Progenitor cell of endocrine pancreas (in vitro differentiated cells): ENCODE measurements at regions not wholly inside any gene's neighbourhood (a gene's known extent, or its start where the extent isn't known, plus 50 kb on each side); places are given as distances from the start of the nearest gene placed in this dataset.

Source experiments
- DNase-seq: peaks from one replicate; pipeline ENCODE4 v3.0.0; 2021; ENCODE audit warnings: low spot score; ENCODE audit not compliant: unreplicated experiment
- H3K27ac Mint-ChIP-seq: 2 replicates; pipeline ENCODE4 v1.8.0; 2021; ENCODE audit warnings: mild to moderate bottlenecking, moderate library complexity, mixed read lengths
- H3K27me3 Mint-ChIP-seq: 2 replicates; pipeline ENCODE4 v1.8.0; 2021; ENCODE audit warnings: mixed read lengths
- H3K36me3 Mint-ChIP-seq: 2 replicates; pipeline ENCODE4 v1.8.0; 2022; ENCODE audit warnings: mixed read lengths; ENCODE audit not compliant: insufficient read depth
- H3K4me1 Mint-ChIP-seq: 2 replicates; pipeline ENCODE4 v1.8.0; 2021; ENCODE audit warnings: low read depth, mixed read lengths
- H3K4me3 Mint-ChIP-seq: 2 replicates; pipeline ENCODE4 v1.8.0; 2021; ENCODE audit warnings: low read depth, mild to moderate bottlenecking, moderate library complexity, mixed read lengths
- H3K9me3 Mint-ChIP-seq: 2 replicates; pipeline ENCODE4 v1.8.0; 2021; ENCODE audit warnings: low read depth, mixed read lengths
- TF ChIP-seq, protein P1 (sequence below): fragments of 200-600 bp; sonication (generic); IDR thresholded peaks from one replicate; pipeline ENCODE4 v1.5.0; 2021; ENCODE audit warnings: antibody characterized with exemption, mild to moderate bottlenecking; ENCODE audit not compliant: unreplicated experiment

DNA sequence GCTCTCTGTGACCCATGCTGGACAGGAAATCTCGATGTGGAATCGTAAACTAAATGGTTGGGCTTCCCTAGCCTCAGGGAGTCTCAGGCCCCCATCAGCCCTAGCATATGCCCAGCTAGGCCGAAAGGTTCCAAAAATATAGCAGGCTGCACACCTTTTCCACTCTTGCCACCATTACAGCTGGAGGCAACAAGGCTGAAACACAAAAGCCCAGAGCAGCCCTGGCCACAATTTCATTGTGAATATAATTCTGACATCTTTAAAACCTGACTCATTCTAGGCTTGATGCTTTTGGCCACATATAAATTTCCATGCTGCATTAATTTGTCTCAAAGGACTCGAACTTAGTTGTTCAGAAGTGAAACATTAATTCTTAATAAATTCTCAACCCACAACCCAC, 382.2 kb downstream of the GRIN2B start:
- Mint-ChIP-seq H3K36me3 (no peaks in the 10 kb centered on the region), H3K27me3 (peaks cover 8% of the 10 kb centered on the region), H3K27ac (no peak overlapping the region), H3K4me1 (no peaks in the 10 kb centered on the region), H3K4me3 (no peak overlapping the region), H3K9me3 (no peaks in the 10 kb centered on the region)
- TF ChIP-seq, protein P1, sequence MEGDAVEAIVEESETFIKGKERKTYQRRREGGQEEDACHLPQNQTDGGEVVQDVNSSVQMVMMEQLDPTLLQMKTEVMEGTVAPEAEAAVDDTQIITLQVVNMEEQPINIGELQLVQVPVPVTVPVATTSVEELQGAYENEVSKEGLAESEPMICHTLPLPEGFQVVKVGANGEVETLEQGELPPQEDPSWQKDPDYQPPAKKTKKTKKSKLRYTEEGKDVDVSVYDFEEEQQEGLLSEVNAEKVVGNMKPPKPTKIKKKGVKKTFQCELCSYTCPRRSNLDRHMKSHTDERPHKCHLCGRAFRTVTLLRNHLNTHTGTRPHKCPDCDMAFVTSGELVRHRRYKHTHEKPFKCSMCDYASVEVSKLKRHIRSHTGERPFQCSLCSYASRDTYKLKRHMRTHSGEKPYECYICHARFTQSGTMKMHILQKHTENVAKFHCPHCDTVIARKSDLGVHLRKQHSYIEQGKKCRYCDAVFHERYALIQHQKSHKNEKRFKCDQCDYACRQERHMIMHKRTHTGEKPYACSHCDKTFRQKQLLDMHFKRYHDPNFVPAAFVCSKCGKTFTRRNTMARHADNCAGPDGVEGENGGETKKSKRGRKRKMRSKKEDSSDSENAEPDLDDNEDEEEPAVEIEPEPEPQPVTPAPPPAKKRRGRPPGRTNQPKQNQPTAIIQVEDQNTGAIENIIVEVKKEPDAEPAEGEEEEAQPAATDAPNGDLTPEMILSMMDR, result no peak
- no peak for DNase-seq

DNA sequence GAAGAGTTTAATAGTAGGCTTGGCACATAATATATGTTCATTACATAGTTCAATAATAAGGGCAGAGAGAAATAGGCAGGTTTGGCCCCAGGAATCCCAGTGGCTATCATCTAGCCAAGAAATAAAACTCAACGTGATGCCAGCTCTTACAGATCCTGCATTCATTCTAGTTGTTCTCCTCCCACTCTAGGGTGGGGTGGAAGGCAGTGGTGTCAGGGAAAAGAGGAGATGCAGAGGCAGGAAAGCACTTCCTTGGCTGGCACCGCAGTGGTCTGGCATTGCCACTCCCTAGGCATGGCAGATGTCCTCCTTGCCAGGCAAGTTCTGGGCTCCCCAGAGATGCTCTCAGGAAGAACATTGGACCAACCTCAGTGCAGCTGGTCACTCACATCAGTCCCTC, 383.6 kb downstream of the GRIN2B start:
- Mint-ChIP-seq H3K36me3 (no peaks in the 10 kb centered on the region), H3K27me3 (peaks cover 8% of the 10 kb centered on the region), H3K9me3 (peaks cover 3% of the 10 kb centered on the region), H3K4me1 (no peaks in the 10 kb centered on the region), H3K4me3 (no peak overlapping the region), H3K27ac (no peak overlapping the region)
- TF ChIP-seq, protein P1, result no peak
- no peak for DNase-seq

DNA sequence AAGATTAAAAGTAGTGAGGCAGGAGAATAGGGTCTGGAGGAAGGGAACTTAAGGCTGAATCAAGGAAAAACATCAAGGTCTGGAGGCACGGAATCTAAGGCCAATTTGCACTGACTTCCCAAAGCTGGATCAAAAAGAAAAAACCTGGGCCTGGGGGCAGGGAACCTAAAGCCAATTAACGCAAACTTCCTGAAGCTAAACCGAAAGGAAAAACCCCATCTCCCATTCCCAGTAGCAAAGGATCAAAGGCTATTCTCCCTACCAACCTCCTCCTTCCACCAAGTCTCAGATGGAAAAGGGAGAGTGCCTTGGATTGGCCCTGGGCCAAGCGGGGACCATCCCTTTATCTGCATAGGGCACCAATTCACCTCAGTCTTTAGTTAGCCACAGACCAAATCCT, 384.2 kb downstream of the GRIN2B start:
- Mint-ChIP-seq H3K36me3 (no peaks in the 10 kb centered on the region), H3K9me3 (peaks cover 3% of the 10 kb centered on the region), H3K27ac (no peak overlapping the region), H3K4me3 (no peak overlapping the region), H3K27me3 (peaks cover 8% of the 10 kb centered on the region), H3K4me1 (no peaks in the 10 kb centered on the region)
- no peak for DNase-seq
- TF ChIP-seq, protein P1, result no peak

DNA sequence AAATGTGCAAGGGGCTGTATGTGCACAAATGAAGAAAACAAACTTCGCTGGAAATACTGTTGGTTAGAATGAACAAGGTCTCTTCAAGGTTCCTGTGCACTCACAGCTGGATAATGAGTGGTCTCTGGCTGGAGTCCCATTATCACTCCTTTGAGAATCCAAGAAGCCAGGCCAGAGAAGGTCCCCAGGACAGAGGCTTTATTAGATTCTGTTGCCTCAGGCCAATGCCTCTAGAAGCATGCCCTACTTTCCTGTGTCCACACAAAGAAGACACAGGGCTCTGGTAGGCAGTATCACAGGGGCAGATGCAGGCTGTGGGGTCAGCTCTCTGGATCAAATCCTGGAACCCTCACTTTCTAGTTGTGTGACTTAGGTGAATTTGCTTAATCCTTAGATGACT, 384.7 kb downstream of the GRIN2B start:
- Mint-ChIP-seq H3K36me3 (no peaks in the 10 kb centered on the region), H3K4me3 (no peak overlapping the region), H3K9me3 (peaks cover 3% of the 10 kb centered on the region), H3K27me3 (peaks cover 8% of the 10 kb centered on the region), H3K4me1 (no peaks in the 10 kb centered on the region), H3K27ac (no peak overlapping the region)
- DNase-seq, result no peak
- TF ChIP-seq, protein P1, result no peak

DNA sequence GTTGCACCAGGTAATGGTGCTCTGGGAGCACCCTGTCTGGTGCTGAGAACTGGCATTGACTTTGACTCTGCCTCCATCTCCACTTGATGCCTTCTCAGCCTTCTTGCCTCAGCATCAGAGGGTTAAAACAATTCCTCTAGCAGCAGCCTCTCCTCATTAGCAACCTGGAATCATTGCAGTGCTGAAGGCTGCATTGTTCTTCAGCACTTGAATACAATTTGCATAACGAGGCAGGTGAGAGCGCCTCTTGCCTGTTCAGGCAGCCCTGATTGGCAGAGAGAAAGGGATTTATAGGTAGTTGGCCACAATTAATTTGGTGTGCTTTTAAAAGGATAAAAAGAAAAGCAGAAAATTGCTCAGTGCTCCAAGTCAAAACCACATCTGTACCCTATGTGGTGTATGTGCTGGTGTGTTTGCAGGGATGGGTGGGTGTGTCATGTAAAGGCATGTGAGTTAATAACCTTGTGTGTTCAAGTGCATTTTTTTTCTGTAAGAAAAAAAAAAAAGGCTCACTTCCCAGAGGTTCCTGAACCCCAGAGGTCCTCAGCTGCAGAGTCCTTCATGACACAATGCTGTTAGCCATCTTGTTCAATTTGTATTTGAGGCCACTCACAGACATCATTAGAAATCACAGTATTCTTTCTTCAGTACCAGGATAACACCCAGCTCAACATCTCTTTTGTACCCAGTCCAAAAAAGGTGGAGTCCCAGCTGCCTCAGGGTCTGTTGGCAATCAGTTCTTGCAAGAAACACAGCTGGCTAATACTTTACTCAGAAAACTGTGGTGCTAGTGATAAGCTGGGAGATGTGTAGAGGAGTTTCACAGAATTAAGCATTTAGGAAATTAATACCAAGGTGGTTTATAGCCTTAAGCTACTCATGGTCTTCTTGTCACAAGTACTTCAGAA, 385.6 kb downstream of the GRIN2B start:
- TF ChIP-seq, protein P1, result no peak
- peaks cover 3% of the 10 kb centered on the region for H3K9me3 Mint-ChIP-seq
- H3K27ac Mint-ChIP-seq, result no peak overlapping the region
- no peak overlapping the region for H3K4me3 Mint-ChIP-seq
- H3K36me3 Mint-ChIP-seq, result no peaks in the 10 kb centered on the region
- H3K4me1 Mint-ChIP-seq, result no peaks in the 10 kb centered on the region
- H3K27me3 Mint-ChIP-seq, result peaks cover 7% of the 10 kb centered on the region
- no peak for DNase-seq
